ENCODE measurements at regions not wholly inside any gene's neighbourhood (a gene's known extent, or its start where the extent isn't known, plus 50 kb on each side); places are given as distances from the start of the nearest gene placed in this dataset.
"Not testable (repeated sequence)": the region's sequence is repeated elsewhere in the genome, so short reads cannot be mapped to it uniquely, and the experiment has no call there.

- Histone ChIP-seq H3K27me3 (ENCODE audit: control insufficient read depth in 5 of 5, insufficient read depth in 4 of 5, low read length in 5 of 5) (no peaks in the 10 kb centered on the region), H3K4me3 (ENCODE audit: low read depth in 1 of 5, low read length in 5 of 5) (no peak overlapping the region), H3K27ac (ENCODE audit: low read depth, low read length) (no peak overlapping the region), H3K9ac (ENCODE audit: low read length in 5 of 5) (no peak overlapping the region), H3K36me3 (ENCODE audit: control insufficient read depth in 5 of 5, insufficient read depth in 5 of 5, low read length in 5 of 5) (no peaks in the 10 kb centered on the region), H3K9me3 (ENCODE audit: control insufficient read depth in 5 of 5, low read length in 5 of 5) (no peaks in the 10 kb centered on the region), H3K4me1 (ENCODE audit: control insufficient read depth in 5 of 5, insufficient read depth in 5 of 5, low read length in 5 of 5) (no peaks in the 10 kb centered on the region)
Observed at GRCh38 chr9:87039809-87040392, 92.6 kb upstream of the GAS1 start.

DNA sequence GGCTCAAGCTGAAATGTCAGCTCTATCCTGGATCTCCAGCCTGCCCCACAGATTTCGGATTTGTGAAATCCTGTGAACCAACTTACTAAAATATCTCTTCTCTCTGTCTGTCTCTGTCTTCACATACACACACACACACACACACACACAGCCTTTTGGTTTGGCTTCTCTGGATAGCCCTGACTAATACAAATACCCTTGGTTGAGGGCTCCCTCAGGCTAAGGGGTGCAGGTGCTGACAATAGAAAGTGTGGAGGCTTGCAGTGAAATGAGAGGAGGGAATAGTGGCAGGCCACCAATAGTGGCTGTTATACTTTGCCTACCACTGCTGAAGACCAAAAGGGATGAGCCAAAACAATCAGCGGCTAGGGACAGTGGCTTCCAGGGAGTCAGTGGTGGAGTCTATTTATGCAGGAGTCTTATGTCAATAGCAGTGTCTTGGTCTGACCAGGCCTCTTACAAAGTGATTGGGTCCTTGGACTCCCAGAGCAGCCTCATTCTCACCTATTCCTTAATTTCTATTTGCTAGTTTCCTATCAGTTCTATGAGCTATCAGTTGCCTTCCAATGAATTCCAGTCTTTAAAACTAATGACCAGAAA is 93.2 kb upstream of the GAS1 start:
- no peak overlapping the region for H3K9ac ChIP-seq (ENCODE audit: low read length in 5 of 5)
- no peaks in the 10 kb centered on the region for H3K27me3 ChIP-seq (ENCODE audit: control insufficient read depth in 5 of 5, insufficient read depth in 4 of 5, low read length in 5 of 5)
- H3K36me3 ChIP-seq (ENCODE audit: control insufficient read depth in 5 of 5, insufficient read depth in 5 of 5, low read length in 5 of 5), result no peaks in the 10 kb centered on the region
- H3K4me1 ChIP-seq (ENCODE audit: control insufficient read depth in 5 of 5, insufficient read depth in 5 of 5, low read length in 5 of 5), result no peaks in the 10 kb centered on the region
- no peaks in the 10 kb centered on the region for H3K9me3 ChIP-seq (ENCODE audit: control insufficient read depth in 5 of 5, low read length in 5 of 5)
- no peak overlapping the region for H3K4me3 ChIP-seq (ENCODE audit: low read depth in 1 of 5, low read length in 5 of 5)
- no peak overlapping the region for H3K27ac ChIP-seq (ENCODE audit: low read depth, low read length)

DNA sequence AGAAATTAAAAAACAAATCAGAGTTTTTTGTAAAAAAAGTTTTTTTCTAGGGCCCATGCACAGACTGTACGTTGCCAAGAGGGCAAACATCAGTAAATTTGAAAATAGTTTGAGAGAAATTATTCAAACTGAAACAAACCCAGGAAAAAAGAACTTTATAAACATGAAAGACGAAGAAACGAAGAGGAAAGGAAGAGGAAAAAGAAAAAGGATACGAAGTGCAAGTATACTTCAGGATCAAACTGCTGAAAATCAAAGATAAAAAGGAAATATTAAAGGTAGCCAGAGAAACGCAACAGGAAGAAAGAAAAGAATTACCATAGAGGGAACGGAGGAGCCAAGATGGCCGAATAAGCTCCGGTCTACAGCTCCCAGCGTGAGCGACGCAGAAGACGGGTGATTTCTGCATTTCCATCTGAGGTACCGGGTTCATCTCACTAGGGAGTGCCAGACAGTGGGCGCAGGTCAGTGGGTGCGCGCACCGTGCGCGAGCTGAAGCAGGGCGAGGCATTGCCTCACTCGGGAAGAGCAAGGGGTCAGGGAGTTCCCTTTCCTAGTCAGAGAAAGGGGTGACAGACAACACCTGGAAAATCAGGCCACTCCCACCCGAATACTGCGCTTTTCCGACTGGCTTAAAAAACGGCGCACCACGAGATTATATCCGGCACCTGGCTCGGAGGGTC is 94.4 kb upstream of the GAS1 start:
- H3K4me3 ChIP-seq (ENCODE audit: low read depth in 1 of 5, low read length in 5 of 5); H3K9ac ChIP-seq (ENCODE audit: low read length in 5 of 5); H3K4me1 ChIP-seq (ENCODE audit: control insufficient read depth in 5 of 5, insufficient read depth in 5 of 5, low read length in 5 of 5); H3K27me3 ChIP-seq (ENCODE audit: control insufficient read depth in 5 of 5, insufficient read depth in 4 of 5, low read length in 5 of 5); H3K9me3 ChIP-seq (ENCODE audit: control insufficient read depth in 5 of 5, low read length in 5 of 5); H3K36me3 ChIP-seq (ENCODE audit: control insufficient read depth in 5 of 5, insufficient read depth in 5 of 5, low read length in 5 of 5); H3K27ac ChIP-seq (ENCODE audit: low read depth, low read length): not testable (repeated sequence)

DNA sequence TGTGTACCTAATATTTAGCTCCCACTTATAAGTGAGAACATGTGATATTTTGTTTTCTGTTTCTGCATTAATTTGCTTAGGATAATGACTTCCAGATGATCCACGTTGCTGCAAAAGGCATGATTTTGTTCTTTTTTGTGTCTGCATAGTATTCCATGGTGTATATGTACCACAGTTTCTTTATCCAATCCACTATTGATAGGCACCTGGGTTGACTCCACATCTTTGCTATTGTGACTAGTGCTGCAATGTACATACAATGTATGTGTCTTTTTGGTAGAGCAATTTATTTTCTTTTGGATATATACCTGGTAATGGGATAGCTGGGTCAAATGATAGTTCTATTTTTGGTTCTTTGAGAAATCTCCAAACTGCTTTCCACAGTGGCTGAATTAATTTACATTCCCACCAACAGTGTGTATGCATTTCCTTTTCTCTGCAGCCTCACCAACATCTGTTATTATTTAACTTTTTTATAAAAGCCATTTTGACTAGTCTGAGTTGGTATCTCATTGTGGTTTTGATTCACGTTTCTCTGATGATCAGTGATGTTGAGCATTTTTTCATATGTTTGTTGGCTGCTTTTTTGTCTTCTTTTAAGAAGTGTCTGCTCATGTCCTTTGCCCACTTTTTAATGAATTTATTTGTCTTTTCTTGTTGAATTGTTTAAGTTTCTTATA is 102.8 kb upstream of the GAS1 start:
- not testable (repeated sequence) for H3K9ac ChIP-seq (ENCODE audit: low read length in 5 of 5); H3K36me3 ChIP-seq (ENCODE audit: control insufficient read depth in 5 of 5, insufficient read depth in 5 of 5, low read length in 5 of 5); H3K4me3 ChIP-seq (ENCODE audit: low read depth in 1 of 5, low read length in 5 of 5); H3K4me1 ChIP-seq (ENCODE audit: control insufficient read depth in 5 of 5, insufficient read depth in 5 of 5, low read length in 5 of 5); H3K27me3 ChIP-seq (ENCODE audit: control insufficient read depth in 5 of 5, insufficient read depth in 4 of 5, low read length in 5 of 5); H3K27ac ChIP-seq (ENCODE audit: low read depth, low read length)
- peaks cover 0 to 10% (median 2%) of the 10 kb centered on the region in 5 donors for H3K9me3 ChIP-seq (ENCODE audit: control insufficient read depth in 5 of 5, low read length in 5 of 5)

GRCh38 chr9:87054999-87055686 is 107.8 kb upstream of the GAS1 start:
- H3K27me3 ChIP-seq (ENCODE audit: control insufficient read depth in 5 of 5, insufficient read depth in 4 of 5, low read length in 5 of 5), result no peaks in the 10 kb centered on the region
- H3K4me1 ChIP-seq (ENCODE audit: control insufficient read depth in 5 of 5, insufficient read depth in 5 of 5, low read length in 5 of 5), result peaks cover 0 to 2% (median 0%) of the 10 kb centered on the region in 5 donors
- no peak overlapping the region for H3K4me3 ChIP-seq (ENCODE audit: low read depth in 1 of 5, low read length in 5 of 5)
- no peak overlapping the region for H3K9ac ChIP-seq (ENCODE audit: low read length in 5 of 5)
- H3K9me3 ChIP-seq (ENCODE audit: control insufficient read depth in 5 of 5, low read length in 5 of 5), result no peaks in the 10 kb centered on the region
- no peaks in the 10 kb centered on the region for H3K36me3 ChIP-seq (ENCODE audit: control insufficient read depth in 5 of 5, insufficient read depth in 5 of 5, low read length in 5 of 5)
- H3K27ac ChIP-seq (ENCODE audit: low read depth, low read length), result no peak overlapping the region

- Histone ChIP-seq H3K4me1 (ENCODE audit: control insufficient read depth in 5 of 5, insufficient read depth in 5 of 5, low read length in 5 of 5) (peaks cover 0 to 13% (median 2%) of the 10 kb centered on the region in 5 donors), H3K9me3 (ENCODE audit: control insufficient read depth in 5 of 5, low read length in 5 of 5) (no peaks in the 10 kb centered on the region), H3K9ac (ENCODE audit: low read length in 5 of 5) (no peak overlapping the region), H3K36me3 (ENCODE audit: control insufficient read depth in 5 of 5, insufficient read depth in 5 of 5, low read length in 5 of 5) (no peaks in the 10 kb centered on the region), H3K27me3 (ENCODE audit: control insufficient read depth in 5 of 5, insufficient read depth in 4 of 5, low read length in 5 of 5) (no peaks in the 10 kb centered on the region), H3K27ac (ENCODE audit: low read depth, low read length) (no peak overlapping the region), H3K4me3 (ENCODE audit: low read depth in 1 of 5, low read length in 5 of 5) (no peak overlapping the region)
Observed at GRCh38 chr9:87059772-87060171, 112.5 kb upstream of the GAS1 start.

GRCh38 chr9:87062746-87063145 is 115.4 kb upstream of the GAS1 start:
- H3K9me3 ChIP-seq (ENCODE audit: control insufficient read depth in 5 of 5, low read length in 5 of 5), result no peaks in the 10 kb centered on the region
- peaks cover 0 to 13% (median 2%) of the 10 kb centered on the region in 5 donors for H3K4me1 ChIP-seq (ENCODE audit: control insufficient read depth in 5 of 5, insufficient read depth in 5 of 5, low read length in 5 of 5)
- H3K9ac ChIP-seq (ENCODE audit: low read length in 5 of 5), result no peak overlapping the region
- H3K27me3 ChIP-seq (ENCODE audit: control insufficient read depth in 5 of 5, insufficient read depth in 4 of 5, low read length in 5 of 5), result no peaks in the 10 kb centered on the region
- H3K4me3 ChIP-seq (ENCODE audit: low read depth in 1 of 5, low read length in 5 of 5), result no peak overlapping the region
- no peak overlapping the region for H3K27ac ChIP-seq (ENCODE audit: low read depth, low read length)
- no peaks in the 10 kb centered on the region for H3K36me3 ChIP-seq (ENCODE audit: control insufficient read depth in 5 of 5, insufficient read depth in 5 of 5, low read length in 5 of 5)

- Histone ChIP-seq H3K4me3 (ENCODE audit: low read depth in 1 of 5, low read length in 5 of 5) (no peak overlapping the region), H3K36me3 (ENCODE audit: control insufficient read depth in 5 of 5, insufficient read depth in 5 of 5, low read length in 5 of 5) (no peaks in the 10 kb centered on the region), H3K4me1 (ENCODE audit: control insufficient read depth in 5 of 5, insufficient read depth in 5 of 5, low read length in 5 of 5) (peaks cover 0 to 13% (median 2%) of the 10 kb centered on the region in 5 donors), H3K9me3 (ENCODE audit: control insufficient read depth in 5 of 5, low read length in 5 of 5) (no peaks in the 10 kb centered on the region), H3K27ac (ENCODE audit: low read depth, low read length) (no peak overlapping the region), H3K9ac (ENCODE audit: low read length in 5 of 5) (no peak overlapping the region), H3K27me3 (ENCODE audit: control insufficient read depth in 5 of 5, insufficient read depth in 4 of 5, low read length in 5 of 5) (no peaks in the 10 kb centered on the region)
Observed at GRCh38 chr9:87063246-87063645, 115.9 kb upstream of the GAS1 start.

GRCh38 chr9:87063871-87064270 is 116.6 kb upstream of the GAS1 start:
- Histone ChIP-seq H3K9me3 (ENCODE audit: control insufficient read depth in 5 of 5, low read length in 5 of 5) (no peaks in the 10 kb centered on the region), H3K27ac (ENCODE audit: low read depth, low read length) (no peak overlapping the region)

More at GRCh38 chr9:87063871-87064270, 116.6 kb upstream of the GAS1 start:
- no peaks in the 10 kb centered on the region for H3K27me3 ChIP-seq (ENCODE audit: control insufficient read depth in 5 of 5, insufficient read depth in 4 of 5, low read length in 5 of 5)
- no peak overlapping the region for H3K4me3 ChIP-seq (ENCODE audit: low read depth in 1 of 5, low read length in 5 of 5)
- H3K9ac ChIP-seq (ENCODE audit: low read length in 5 of 5), result no peak overlapping the region
- no peaks in the 10 kb centered on the region for H3K36me3 ChIP-seq (ENCODE audit: control insufficient read depth in 5 of 5, insufficient read depth in 5 of 5, low read length in 5 of 5)
- H3K4me1 ChIP-seq (ENCODE audit: control insufficient read depth in 5 of 5, insufficient read depth in 5 of 5, low read length in 5 of 5), result peaks cover 0 to 13% (median 2%) of the 10 kb centered on the region in 5 donors
